Prostate gland (tissue), 2 donors: ENCODE measurements at regions not wholly inside any gene's neighbourhood (a gene's known extent, or its start where the extent isn't known, plus 50 kb on each side); places are given as distances from the start of the nearest gene placed in this dataset.

Experiments
- DNase-seq: peaks from one replicate; pipeline ENCODE4 v3.0.0-alpha.2; 2019; ENCODE audit warnings: low spot score
- H3K27ac ChIP-seq, 2 donors: fragments of 200-600 bp; sonication (generic); 2 replicates each; pipeline ENCODE4 v1.5.1; 2017 to 2019
- H3K27me3 ChIP-seq: fragments of 200-600 bp; sonication (generic); replicated peaks from 2 replicates; pipeline ENCODE4 v1.5.1; 2019; ENCODE audit not compliant: insufficient read depth
- H3K36me3 ChIP-seq, 2 donors: fragments of 200-600 bp; sonication (generic); 1 replicate in 1 of 2; 2 replicates in 1 of 2; pipeline versions ENCODE4 v1.5.1 to v1.8.1; 2017 to 2019
- H3K4me1 ChIP-seq: fragments of 200-600 bp; sonication (generic); replicated peaks from 2 replicates; pipeline ENCODE4 v1.5.1; 2019
- H3K4me3 ChIP-seq, 2 donors: fragments of 200-600 bp; sonication (generic); 2 replicates each; pipeline ENCODE4 v1.5.1; 2017 to 2019
- H3K9me3 ChIP-seq: fragments of 200-600 bp; sonication (generic); 2 replicates; pipeline ENCODE4 v1.5.1; 2017
- POLR2A ChIP-seq: fragments of 450-650 bp; IDR thresholded peaks from one replicate; pipeline ENCODE4 v1.6.1; 2016; ENCODE audit warnings: antibody characterized with exemption, mild to moderate bottlenecking
- POLR2AphosphoS5 ChIP-seq: sonication (generic); formaldehyde crosslinking; IDR thresholded peaks from one replicate; pipeline ENCODE4 v1.6.1; 2017; ENCODE audit warnings: antibody characterized with exemption
- WGBS: methylation state at CpG from one replicate; pipeline ENCODE4 v1.1.5; 2018; 5-methylcytosine and 5-hydroxymethylcytosine counted together
- intact Hi-C: fragments of 100-400 bp; cut with DNase I; formaldehyde crosslinking; loops from one replicate; pipeline ENCODE4 v1.14.2; 2022
- TF ChIP-seq, protein P1 (sequence below), 4 experiments: fragments of 200-600 bp in 2 of 4; fragments of 450-650 bp in 2 of 4; sonication (generic) in 2 of 4; IDR thresholded peaks; 1 replicate in 3 of 4; 2 replicates in 1 of 4; pipeline ENCODE4 v1.5.1; 2016 to 2019; ENCODE audit warnings: antibody characterized with exemption in 4 of 4, mild to moderate bottlenecking in 2 of 4, moderate library complexity in 2 of 4

DNA sequence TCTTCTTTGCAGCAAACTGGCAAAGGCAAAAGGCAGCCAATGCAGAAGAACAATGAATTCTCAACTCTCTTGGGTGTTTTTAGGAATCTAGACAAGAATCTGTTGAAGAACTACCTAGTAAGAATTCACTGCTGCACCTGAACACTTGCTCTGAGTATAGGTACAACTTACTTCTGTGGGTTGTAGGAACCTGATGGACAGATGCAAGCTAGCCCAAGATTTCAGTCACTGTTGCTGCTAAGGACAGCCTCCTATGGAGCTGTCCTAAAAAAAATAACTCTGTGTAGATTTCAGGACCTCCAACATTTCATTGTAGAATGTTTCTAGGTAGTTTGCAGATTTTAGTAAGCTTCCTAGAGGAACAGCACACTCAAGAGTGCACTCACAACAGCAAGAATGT is 363.5 kb downstream of the CBLN2 start:
- Histone ChIP-seq H3K9me3 (no peaks in the 10 kb centered on the region), H3K27ac (no peak overlapping the region), H3K4me1 (no peaks in the 10 kb centered on the region), H3K36me3 (no peaks in the 10 kb centered on the region), H3K27me3 (no peaks in the 10 kb centered on the region), H3K4me3 (no peak overlapping the region)
- intact Hi-C loops = no loop called here
- TF ChIP-seq POLR2A (no peak), POLR2AphosphoS5 (no peak)
- TF ChIP-seq, protein P1, sequence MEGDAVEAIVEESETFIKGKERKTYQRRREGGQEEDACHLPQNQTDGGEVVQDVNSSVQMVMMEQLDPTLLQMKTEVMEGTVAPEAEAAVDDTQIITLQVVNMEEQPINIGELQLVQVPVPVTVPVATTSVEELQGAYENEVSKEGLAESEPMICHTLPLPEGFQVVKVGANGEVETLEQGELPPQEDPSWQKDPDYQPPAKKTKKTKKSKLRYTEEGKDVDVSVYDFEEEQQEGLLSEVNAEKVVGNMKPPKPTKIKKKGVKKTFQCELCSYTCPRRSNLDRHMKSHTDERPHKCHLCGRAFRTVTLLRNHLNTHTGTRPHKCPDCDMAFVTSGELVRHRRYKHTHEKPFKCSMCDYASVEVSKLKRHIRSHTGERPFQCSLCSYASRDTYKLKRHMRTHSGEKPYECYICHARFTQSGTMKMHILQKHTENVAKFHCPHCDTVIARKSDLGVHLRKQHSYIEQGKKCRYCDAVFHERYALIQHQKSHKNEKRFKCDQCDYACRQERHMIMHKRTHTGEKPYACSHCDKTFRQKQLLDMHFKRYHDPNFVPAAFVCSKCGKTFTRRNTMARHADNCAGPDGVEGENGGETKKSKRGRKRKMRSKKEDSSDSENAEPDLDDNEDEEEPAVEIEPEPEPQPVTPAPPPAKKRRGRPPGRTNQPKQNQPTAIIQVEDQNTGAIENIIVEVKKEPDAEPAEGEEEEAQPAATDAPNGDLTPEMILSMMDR (IDR thresholded peaks at IDR 0.05) = no peak
- DNase-seq = no peak

DNA sequence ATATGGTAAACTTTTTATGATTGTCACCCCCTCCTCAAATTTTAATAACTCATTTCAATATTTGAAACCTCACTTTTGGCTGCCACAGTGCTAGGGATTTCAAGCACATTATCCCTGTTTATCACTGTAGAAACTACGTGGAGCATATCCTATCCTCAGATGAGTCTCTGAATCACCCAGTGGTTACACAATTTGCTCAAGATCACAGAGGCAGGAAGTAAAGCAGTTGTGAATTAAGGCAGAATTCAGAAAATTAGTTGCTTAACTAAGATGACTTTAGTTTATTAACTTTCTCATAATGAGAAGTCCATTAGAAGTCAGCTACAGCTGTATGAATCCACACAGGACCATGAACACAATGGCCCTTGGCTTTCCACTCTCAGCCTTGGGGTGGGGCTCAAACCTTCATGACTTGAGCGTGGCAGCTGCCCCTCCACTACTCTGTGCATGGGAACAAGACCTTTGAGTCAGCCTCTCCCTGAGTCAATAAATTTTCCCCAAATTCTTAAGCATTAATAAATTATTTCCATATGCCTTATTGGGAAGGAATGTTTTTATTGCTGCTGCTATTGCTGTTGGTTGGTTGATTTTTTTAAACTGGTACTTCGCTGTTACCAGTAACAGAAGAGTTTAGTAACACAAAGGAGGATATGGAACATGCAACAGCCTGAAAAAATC is 369.0 kb downstream of the CBLN2 start:
- 86% methylated on average over 3 of the region's 3 CpGs for WGBS
- DNase-seq = no peak
- H3K27ac ChIP-seq = no peak overlapping the region
- no peaks in the 10 kb centered on the region for H3K4me1 ChIP-seq
- no peaks in the 10 kb centered on the region for H3K36me3 ChIP-seq
- no peak for TF ChIP-seq POLR2AphosphoS5
- TF ChIP-seq POLR2A = no peak
- TF ChIP-seq, protein P1 (IDR thresholded peaks at IDR 0.05) = no peak
- intact Hi-C loops = no loop called here
- no peaks in the 10 kb centered on the region for H3K27me3 ChIP-seq
- no peaks in the 10 kb centered on the region for H3K9me3 ChIP-seq
- H3K4me3 ChIP-seq = no peak overlapping the region

DNA sequence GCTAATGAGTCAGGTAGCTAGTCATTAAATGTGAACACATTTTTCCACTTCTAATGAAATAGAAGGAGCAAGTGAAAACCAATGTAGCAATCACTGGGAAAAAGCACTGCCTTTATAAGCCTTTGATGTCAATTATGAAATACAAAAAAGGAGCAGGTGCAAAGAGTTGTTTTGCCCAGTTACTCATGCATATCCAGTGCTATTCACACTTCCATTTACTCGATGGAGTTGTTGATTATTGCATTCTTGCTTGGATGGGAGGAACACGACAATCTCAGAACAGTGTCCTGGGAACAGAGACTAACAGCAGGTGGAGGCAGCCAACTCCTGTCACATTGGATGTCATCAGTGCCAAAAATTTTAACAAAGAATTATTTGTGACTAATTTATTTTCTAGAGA is 372.5 kb downstream of the CBLN2 start:
- TF ChIP-seq POLR2AphosphoS5 (no peak), POLR2A (no peak)
- TF ChIP-seq, protein P1 (IDR thresholded peaks at IDR 0.05) = no peak
- WGBS = 21% methylated on average over 2 of the region's 2 CpGs
- DNase-seq = no peak
- Histone ChIP-seq H3K4me3 (no peak overlapping the region), H3K36me3 (no peaks in the 10 kb centered on the region), H3K9me3 (no peaks in the 10 kb centered on the region), H3K27ac (no peak overlapping the region), H3K4me1 (no peaks in the 10 kb centered on the region), H3K27me3 (no peaks in the 10 kb centered on the region)
- intact Hi-C loops = no loop called here

DNA sequence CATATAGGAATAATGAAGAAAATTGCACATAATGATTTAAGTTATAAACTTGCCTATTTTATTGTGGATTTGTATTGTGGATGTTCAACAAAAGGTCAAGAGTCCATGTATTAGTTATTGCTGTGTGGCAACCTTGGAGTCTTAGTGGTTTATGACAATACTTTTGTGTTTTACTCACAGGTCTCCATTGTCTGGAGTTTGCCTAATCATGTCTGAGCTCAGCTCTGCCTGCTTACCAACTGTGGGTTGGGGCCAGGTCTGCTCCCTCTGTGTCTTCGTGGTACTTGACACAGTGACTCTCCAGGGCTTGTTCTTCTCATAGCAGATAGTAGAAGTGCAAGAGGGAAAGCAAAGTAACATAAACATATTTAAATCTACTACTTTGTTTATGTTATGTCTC is 382.5 kb downstream of the CBLN2 start:
- intact Hi-C loops = no loop called here
- DNase-seq = no peak
- Histone ChIP-seq H3K4me1 (no peaks in the 10 kb centered on the region), H3K27me3 (no peaks in the 10 kb centered on the region), H3K4me3 (no peak overlapping the region), H3K36me3 (no peaks in the 10 kb centered on the region), H3K27ac (no peak overlapping the region), H3K9me3 (no peaks in the 10 kb centered on the region)
- WGBS = 45% methylated on average over 1 of the region's 1 CpG
- TF ChIP-seq POLR2AphosphoS5 (no peak), POLR2A (no peak)
- TF ChIP-seq, protein P1 (IDR thresholded peaks at IDR 0.05) = no peak

DNA sequence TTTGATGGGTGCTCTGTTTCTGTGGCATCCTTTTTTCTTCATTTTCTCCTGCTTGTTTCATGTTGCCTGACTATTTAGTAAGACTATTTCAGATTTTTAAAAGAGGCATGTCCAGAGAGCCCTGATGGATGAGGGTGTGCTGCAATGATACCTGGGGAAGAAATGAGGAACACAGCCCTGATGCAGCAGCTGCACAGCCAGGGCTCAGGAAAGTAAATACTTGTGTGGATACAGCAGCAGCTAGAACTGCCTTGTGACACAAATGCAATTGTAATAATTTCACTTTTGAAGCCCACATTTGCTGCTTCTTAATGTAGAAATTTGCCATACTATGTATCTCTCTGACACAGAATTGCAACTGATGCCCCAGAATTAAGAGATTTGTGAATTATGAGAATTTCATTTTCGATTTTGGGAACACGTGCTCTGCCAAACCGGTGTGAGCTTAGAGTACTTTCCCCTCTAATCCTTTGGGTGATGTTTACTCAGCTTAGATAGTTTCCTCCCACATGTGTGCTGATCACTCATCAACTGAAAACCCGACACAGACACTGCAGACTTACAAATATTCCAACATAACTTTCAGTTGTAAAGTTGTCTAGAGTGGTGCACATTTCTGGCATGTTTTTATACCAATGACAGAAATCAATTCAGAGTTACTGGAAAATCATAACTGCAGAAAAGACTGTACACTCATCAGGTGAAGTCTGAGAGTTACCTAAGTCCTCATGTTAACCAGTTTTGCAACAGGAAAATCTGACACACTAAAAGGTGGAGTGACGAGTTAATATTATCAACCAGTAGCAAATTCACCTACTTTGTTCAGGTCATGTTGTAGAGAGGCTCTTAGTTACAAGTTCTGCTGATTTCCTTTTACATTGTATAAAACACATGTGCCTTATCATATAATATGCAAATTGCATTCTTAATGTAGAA is 383.4 kb downstream of the CBLN2 start:
- Histone ChIP-seq H3K9me3 (no peaks in the 10 kb centered on the region), H3K27ac (no peak overlapping the region), H3K4me1 (no peaks in the 10 kb centered on the region), H3K4me3 (no peak overlapping the region), H3K27me3 (no peaks in the 10 kb centered on the region), H3K36me3 (no peaks in the 10 kb centered on the region)
- no peak for DNase-seq
- WGBS = 34% methylated on average over 5 of the region's 5 CpGs
- TF ChIP-seq POLR2AphosphoS5 = no peak
- TF ChIP-seq, protein P1 (IDR thresholded peaks at IDR 0.05) = no peak
- TF ChIP-seq POLR2A = no peak
- intact Hi-C loops = no loop called here
